Activated naive CD8-positive, alpha-beta T cell treated with anti-CD3 and anti-CD28 coated beads for 36 hours (primary cell): ENCODE measurements at regions not wholly inside any gene's neighbourhood (a gene's known extent, or its start where the extent isn't known, plus 50 kb on each side); places are given as distances from the start of the nearest gene placed in this dataset.
"Not testable (repeated sequence)": the region's sequence is repeated elsewhere in the genome, so short reads cannot be mapped to it uniquely, and the experiment has no call there.

Experiments used
- DNase-seq: peaks from one replicate; pipeline ENCODE4 v3.0.0; 2021
- H3K27ac Mint-ChIP-seq: one replicate; pipeline ENCODE4 v1.8.0; 2022; ENCODE audit warnings: mild to moderate bottlenecking, moderate library complexity, mixed read lengths
- H3K27me3 Mint-ChIP-seq: one replicate; pipeline ENCODE4 v1.8.0; 2022; ENCODE audit warnings: mild to moderate bottlenecking, mixed read lengths
- H3K36me3 Mint-ChIP-seq: one replicate; pipeline ENCODE4 v1.8.0; 2021; ENCODE audit warnings: mild to moderate bottlenecking, mixed read lengths
- H3K4me1 Mint-ChIP-seq: one replicate; pipeline ENCODE4 v1.8.0; 2021; ENCODE audit warnings: mixed read lengths
- H3K4me3 Mint-ChIP-seq: one replicate; pipeline ENCODE4 v1.8.0; 2022; ENCODE audit warnings: mild to moderate bottlenecking, moderate library complexity, mixed read lengths
- H3K9me3 Mint-ChIP-seq: one replicate; pipeline ENCODE4 v1.8.0; 2022; ENCODE audit warnings: mixed read lengths

- Mint-ChIP-seq H3K4me1 (no peaks in the 10 kb centered on the region), H3K27ac (no peak overlapping the region), H3K27me3 (no peaks in the 10 kb centered on the region), H3K9me3 (peaks cover 4% of the 10 kb centered on the region), H3K36me3 (no peaks in the 10 kb centered on the region), H3K4me3 (no peak overlapping the region)
- no peak for DNase-seq
Measured at GRCh38 chr6:112920994-112921393, 573.9 kb downstream of the RFPL4B start.

GRCh38 chr6:112923940-112924587 lies 576.9 kb downstream of the RFPL4B start:
- H3K4me3 Mint-ChIP-seq: no peak overlapping the region
- no peaks in the 10 kb centered on the region for H3K36me3 Mint-ChIP-seq
- H3K27ac Mint-ChIP-seq: no peak overlapping the region
- H3K4me1 Mint-ChIP-seq: no peaks in the 10 kb centered on the region
- no peaks in the 10 kb centered on the region for H3K27me3 Mint-ChIP-seq
- DNase-seq: no peak
- H3K9me3 Mint-ChIP-seq: peaks cover 4% of the 10 kb centered on the region

- Mint-ChIP-seq H3K27me3 (no peaks in the 10 kb centered on the region), H3K4me1 (no peaks in the 10 kb centered on the region), H3K9me3 (peaks cover 4% of the 10 kb centered on the region), H3K36me3 (no peaks in the 10 kb centered on the region), H3K4me3 (no peak overlapping the region), H3K27ac (no peak overlapping the region)
- DNase-seq: no peak
Measured at GRCh38 chr6:112925702-112926101, 578.6 kb downstream of the RFPL4B start.

DNA sequence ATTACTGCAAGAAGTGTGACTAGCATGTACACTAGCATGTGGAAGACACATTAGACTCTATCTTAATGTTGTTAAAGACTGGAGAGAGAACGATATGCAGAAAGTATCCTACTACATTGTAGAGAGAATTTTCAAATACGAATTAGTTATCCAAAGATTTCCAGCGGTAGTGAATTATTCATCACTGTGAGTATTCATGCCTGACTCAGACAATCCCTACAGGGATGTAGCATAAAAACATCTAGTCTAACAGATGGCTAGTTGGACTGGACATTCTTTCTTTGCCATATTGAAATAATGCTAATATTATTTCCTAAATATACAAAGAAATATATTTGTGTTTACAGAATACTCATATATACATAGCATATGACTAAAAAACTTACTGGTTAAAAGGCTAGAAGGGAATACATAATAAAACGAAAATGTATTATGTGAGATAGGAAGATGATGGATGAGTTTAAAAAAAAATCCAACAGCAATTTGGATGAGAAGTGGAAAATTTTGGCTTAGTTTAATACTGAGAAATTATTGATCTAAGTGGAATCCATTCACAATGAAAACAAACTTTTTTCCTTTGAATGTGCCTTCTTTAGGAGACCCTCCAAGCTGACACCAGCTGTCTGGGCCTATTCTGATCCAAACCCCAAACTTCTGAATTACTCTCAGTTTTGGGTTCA lies 580.7 kb downstream of the RFPL4B start:
- Mint-ChIP-seq H3K27ac (no peak overlapping the region), H3K4me3 (no peak overlapping the region), H3K4me1 (no peaks in the 10 kb centered on the region), H3K27me3 (no peaks in the 10 kb centered on the region), H3K9me3 (peaks cover 3% of the 10 kb centered on the region), H3K36me3 (no peaks in the 10 kb centered on the region)
- no peak for DNase-seq

- no peak for DNase-seq
- H3K9me3 Mint-ChIP-seq: no peaks in the 10 kb centered on the region
- no peak overlapping the region for H3K27ac Mint-ChIP-seq
- no peaks in the 10 kb centered on the region for H3K36me3 Mint-ChIP-seq
- H3K4me3 Mint-ChIP-seq: no peak overlapping the region
- no peaks in the 10 kb centered on the region for H3K27me3 Mint-ChIP-seq
- no peaks in the 10 kb centered on the region for H3K4me1 Mint-ChIP-seq
Measured at GRCh38 chr6:112929641-112930040, 582.5 kb downstream of the RFPL4B start.

GRCh38 chr6:112931832-112932231 lies 584.7 kb downstream of the RFPL4B start:
- DNase-seq: no peak
- H3K27ac Mint-ChIP-seq: no peak overlapping the region
- no peaks in the 10 kb centered on the region for H3K36me3 Mint-ChIP-seq
- no peaks in the 10 kb centered on the region for H3K9me3 Mint-ChIP-seq
- no peak overlapping the region for H3K4me3 Mint-ChIP-seq
- no peaks in the 10 kb centered on the region for H3K27me3 Mint-ChIP-seq
- H3K4me1 Mint-ChIP-seq: no peaks in the 10 kb centered on the region

DNA sequence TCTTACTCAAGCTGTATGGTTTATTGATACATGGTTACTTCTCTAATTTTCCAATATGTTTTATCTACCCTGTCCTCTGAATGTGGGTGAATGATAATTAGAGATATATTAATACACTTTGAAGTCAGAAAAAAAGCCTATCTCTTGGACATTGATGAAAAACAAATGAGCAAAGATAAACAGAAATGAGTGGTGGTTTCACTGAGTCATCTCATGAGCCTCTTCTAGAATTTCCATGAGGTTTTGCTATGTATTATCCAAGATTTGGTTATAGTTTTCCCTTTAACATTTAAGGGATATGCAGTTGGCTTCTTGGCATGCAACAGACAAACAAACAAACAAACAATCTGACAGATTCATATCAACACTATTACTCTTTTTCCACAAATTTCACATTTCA lies 586.8 kb downstream of the RFPL4B start:
- Mint-ChIP-seq H3K36me3 (no peaks in the 10 kb centered on the region), H3K4me3 (no peak overlapping the region), H3K27ac (no peak overlapping the region), H3K27me3 (no peaks in the 10 kb centered on the region), H3K4me1 (no peaks in the 10 kb centered on the region), H3K9me3 (no peaks in the 10 kb centered on the region)
- DNase-seq: no peak

DNA sequence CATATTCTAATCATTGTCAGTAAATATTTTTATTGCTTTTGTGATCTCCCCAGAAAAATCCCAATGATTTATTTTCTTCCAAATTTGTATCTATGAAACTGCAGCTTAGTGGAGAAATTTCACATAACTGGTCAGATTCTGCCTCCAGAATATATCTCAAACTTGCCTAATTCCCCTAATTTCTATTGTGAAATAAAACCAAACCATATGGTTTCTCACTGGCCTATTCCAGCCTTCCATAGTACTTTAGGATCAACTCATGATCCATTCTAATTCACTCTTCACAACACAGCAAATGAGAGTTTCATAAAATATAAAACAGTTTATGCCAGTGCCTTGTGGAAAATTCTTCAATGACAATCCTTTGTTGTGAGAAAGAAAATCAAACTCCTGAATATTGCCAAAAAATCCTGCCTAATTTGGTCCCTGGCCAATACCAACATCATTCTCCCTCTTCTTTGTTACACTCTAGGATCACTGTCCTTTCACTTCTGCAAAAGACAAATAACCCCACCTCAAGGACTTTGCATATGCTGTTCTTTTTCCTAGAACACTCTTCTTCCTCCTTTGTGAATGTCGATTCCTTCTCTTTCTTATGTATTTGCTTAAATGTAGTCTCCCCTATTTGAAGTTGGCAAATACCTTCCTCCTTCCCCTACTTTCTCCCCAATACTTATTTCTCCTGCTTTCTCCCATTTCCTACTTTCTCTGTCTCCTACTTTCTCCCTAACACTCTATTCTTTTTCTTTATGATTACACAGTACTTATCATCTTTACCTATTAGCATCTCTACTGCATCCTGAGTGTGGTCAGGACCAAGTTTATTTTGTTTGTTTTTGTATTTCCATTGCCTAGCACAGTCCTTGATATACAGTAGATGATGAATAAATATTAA lies 587.5 kb downstream of the RFPL4B start:
- H3K9me3 Mint-ChIP-seq: no peaks in the 10 kb centered on the region
- H3K4me3 Mint-ChIP-seq: no peak overlapping the region
- H3K27ac Mint-ChIP-seq: no peak overlapping the region
- no peaks in the 10 kb centered on the region for H3K4me1 Mint-ChIP-seq
- no peaks in the 10 kb centered on the region for H3K27me3 Mint-ChIP-seq
- no peaks in the 10 kb centered on the region for H3K36me3 Mint-ChIP-seq
- DNase-seq: no peak

- Mint-ChIP-seq H3K9me3 (no peaks in the 10 kb centered on the region), H3K36me3 (no peaks in the 10 kb centered on the region), H3K27me3 (no peaks in the 10 kb centered on the region), H3K27ac (no peak overlapping the region), H3K4me1 (no peaks in the 10 kb centered on the region), H3K4me3 (no peak overlapping the region)
- no peak for DNase-seq
Measured at GRCh38 chr6:112935402-112936078, 588.4 kb downstream of the RFPL4B start.

DNA sequence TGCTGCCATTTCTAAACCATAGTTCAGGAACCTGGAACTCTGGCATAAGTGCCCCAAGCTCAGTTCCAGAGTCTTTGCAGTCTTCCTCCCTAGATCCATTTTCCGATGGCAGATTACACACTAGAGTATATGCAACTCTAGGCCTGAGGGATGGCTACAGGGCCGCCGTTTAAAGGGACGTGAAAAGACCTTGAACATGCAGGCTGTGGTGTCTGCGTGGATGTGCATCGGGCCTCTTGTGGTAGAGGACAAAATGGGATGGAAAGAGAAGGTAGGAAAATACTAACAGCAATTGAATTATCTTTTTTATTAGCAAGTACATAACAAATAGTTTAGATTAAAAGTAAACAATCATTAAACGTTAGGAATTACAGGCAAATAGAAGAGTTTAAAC lies 588.9 kb downstream of the RFPL4B start:
- DNase-seq: no peak
- Mint-ChIP-seq H3K9me3 (no peaks in the 10 kb centered on the region), H3K27me3 (no peaks in the 10 kb centered on the region), H3K4me3 (no peak overlapping the region), H3K4me1 (no peaks in the 10 kb centered on the region), H3K36me3 (no peaks in the 10 kb centered on the region), H3K27ac (no peak overlapping the region)

GRCh38 chr6:112936504-112936903 lies 589.4 kb downstream of the RFPL4B start:
- H3K27me3 Mint-ChIP-seq: no peaks in the 10 kb centered on the region
- H3K9me3 Mint-ChIP-seq: no peaks in the 10 kb centered on the region
- no peaks in the 10 kb centered on the region for H3K4me1 Mint-ChIP-seq
- H3K36me3 Mint-ChIP-seq: no peaks in the 10 kb centered on the region
- no peak overlapping the region for H3K4me3 Mint-ChIP-seq
- H3K27ac Mint-ChIP-seq: no peak overlapping the region
- DNase-seq: no peak

- not testable (repeated sequence) for H3K36me3 Mint-ChIP-seq, H3K4me3 Mint-ChIP-seq, H3K27me3 Mint-ChIP-seq, DNase-seq, H3K4me1 Mint-ChIP-seq, H3K9me3 Mint-ChIP-seq, H3K27ac Mint-ChIP-seq
Measured at GRCh38 chr6:112937690-112938089, 590.6 kb downstream of the RFPL4B start.

DNA sequence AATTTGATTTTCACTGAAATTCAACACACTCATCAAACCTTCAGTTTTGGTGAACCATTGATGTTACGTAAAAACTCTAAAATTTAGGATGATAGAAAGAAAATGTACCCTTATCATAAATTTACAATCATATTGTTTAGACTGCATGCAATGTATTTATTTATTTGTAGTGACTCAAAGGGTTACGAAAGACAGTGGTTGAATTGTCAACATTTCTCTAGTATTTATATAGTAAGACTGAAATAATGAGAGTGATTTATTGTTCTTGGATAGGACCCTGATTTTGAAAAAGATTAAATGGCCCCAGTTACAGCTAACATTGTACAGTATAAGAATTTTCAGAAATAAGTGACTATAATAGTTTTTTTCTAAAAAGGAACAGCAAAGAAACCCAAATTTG lies 591.5 kb downstream of the RFPL4B start:
- Mint-ChIP-seq H3K4me1 (no peaks in the 10 kb centered on the region), H3K36me3 (no peaks in the 10 kb centered on the region), H3K27me3 (no peaks in the 10 kb centered on the region), H3K27ac (no peak overlapping the region), H3K4me3 (no peak overlapping the region), H3K9me3 (no peaks in the 10 kb centered on the region)
- DNase-seq: no peak

GRCh38 chr6:112939563-112939962 lies 592.4 kb downstream of the RFPL4B start:
- Mint-ChIP-seq H3K4me1 (no peaks in the 10 kb centered on the region), H3K9me3 (no peaks in the 10 kb centered on the region)

DNA sequence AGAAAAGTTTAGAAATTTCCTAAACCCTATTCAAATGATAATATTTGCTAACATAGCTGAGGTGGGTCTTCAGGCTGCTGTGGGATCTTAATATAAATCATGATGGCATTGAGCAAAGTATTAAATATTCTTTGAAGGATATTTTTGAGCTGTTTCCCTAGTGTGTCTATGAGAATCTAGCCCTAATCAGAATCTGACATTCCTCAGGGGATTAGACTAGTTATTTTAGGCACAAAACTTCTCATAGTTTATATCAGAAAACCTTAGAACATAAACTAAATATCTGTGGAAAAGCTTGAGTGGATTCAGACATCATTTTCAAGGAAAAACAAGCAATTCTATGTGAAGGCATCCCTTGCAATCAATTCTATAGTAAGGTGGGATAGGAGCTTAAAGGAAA lies 594.5 kb downstream of the RFPL4B start:
- Mint-ChIP-seq H3K4me3 (no peak overlapping the region), H3K27me3 (no peaks in the 10 kb centered on the region), H3K27ac (no peak overlapping the region), H3K4me1 (no peaks in the 10 kb centered on the region), H3K36me3 (no peaks in the 10 kb centered on the region), H3K9me3 (no peaks in the 10 kb centered on the region)
- DNase-seq: no peak

More at GRCh38 chr6:112939563-112939962, 592.4 kb downstream of the RFPL4B start:
- no peak for DNase-seq
- Mint-ChIP-seq H3K27me3 (no peaks in the 10 kb centered on the region), H3K4me3 (no peak overlapping the region), H3K27ac (no peak overlapping the region), H3K36me3 (no peaks in the 10 kb centered on the region)
